8988T (cell line): ENCODE measurements at regions not wholly inside any gene's neighbourhood (a gene's known extent, or its start where the extent isn't known, plus 50 kb on each side); places are given as distances from the start of the nearest gene placed in this dataset.
"Not testable (repeated sequence)": the region's sequence is repeated elsewhere in the genome, so short reads cannot be mapped to it uniquely, and the experiment has no call there.

Source experiments
- DNase-seq: peaks from one replicate; pipeline ENCODE4 v3.0.0; 2011

DNA sequence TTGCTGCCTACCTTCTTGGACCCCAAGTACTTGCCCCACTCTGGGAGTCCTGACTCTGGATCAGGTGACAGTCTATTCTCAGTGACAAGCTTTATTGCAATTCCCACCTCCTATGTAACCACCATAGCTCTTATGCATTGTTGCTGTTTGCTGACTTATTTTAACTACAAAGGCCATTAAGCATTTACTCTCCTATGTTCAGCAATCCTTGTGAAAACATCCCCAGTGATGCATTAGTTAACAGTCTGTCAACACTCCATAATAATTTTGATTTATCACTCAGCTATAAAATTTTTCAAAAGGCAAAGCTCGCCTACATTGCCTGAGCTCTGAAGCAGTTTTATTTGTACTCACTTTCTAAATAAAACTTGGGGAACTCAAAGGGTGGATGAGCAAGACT, 871.8 kb upstream of the SORCS1 start:
- DNase-seq = no peak

DNA sequence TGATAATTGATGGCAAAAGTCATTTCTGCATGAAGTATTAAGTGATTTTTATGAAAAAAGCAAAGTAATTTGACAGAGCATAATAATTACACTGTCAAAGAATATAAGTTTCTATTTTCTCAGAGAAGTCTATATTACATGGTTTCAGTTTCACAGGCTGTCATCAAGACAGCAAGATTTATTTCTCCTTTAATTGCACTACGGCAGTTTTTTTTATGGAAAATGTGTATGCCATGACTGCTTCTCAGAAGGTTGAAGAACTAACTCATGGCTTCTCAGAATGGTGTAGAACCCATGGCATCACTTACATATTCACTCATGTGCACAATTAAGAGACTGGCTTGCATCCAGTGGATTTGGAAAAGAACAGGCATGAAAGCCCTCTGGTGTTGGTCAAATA, 870.3 kb upstream of the SORCS1 start:
- DNase-seq = no peak

DNA sequence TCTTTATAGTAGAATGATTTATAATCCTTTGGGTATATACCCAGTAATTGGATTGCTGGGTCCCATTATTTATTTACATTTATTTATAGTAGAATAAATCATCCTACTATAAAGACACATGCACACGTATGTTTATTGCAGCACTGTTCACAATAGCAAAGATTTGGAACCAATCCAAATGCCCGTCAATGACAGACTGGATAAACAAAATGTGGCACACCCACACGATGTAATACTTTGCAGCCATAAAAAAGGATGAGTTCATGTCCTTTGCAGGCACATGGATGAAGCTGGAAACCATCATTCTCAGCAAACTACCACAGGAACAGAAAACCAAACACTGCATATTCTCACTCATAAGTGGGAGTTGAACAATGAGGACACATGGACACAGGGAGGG, 869.0 kb upstream of the SORCS1 start:
- not testable (repeated sequence) for DNase-seq

GRCh38 chr10:108031505-108031904, 867.0 kb upstream of the SORCS1 start:
- no peak for DNase-seq

DNA sequence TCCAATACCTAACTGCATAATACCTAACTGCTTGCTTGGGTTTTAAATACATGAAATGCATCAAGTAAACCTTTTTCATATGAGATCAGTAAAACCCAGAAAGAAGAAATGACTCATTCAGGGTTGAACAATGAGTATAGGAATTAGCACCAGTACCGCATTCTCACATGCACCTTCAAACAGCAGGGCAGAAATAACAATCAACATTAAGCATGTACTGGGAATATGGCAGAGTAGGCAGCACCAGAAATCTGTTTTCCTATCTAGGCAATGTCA, 850.3 kb upstream of the SORCS1 start:
- DNase-seq = no peak

DNA sequence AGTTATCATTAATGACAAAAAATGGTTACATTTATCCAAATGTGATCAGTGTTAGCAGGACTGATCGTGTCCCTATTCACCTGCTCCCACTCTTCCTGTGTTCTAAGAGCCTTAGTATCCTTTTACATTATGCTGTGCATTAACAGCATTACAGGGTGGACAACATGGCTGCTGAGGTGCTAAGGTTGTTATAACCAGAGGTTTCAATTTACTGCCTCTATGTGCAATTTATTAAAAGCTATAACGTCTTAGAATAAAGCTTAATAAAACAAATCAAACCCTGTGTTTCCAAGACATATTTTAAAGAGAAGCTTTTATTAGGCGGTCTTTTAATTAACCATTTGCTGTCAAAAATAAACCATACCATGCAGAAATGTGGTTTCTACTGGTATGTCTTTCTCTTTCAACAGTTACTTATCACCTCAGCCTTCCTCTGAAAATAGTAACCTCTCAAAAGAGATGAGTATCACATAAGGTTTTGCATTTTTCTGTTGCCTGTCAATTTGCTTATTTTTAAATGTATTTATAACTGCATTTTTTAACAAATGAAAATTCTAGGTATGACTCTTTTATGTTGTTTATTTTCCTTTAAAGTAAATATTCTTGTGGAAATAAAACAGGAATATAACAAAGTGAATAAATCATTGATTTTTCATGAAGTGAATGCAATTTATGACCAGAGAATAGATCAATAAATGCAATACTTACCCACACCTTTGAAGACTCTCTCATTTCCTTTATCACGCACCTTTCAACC, 849.8 kb upstream of the SORCS1 start:
- DNase-seq = no peak

DNA sequence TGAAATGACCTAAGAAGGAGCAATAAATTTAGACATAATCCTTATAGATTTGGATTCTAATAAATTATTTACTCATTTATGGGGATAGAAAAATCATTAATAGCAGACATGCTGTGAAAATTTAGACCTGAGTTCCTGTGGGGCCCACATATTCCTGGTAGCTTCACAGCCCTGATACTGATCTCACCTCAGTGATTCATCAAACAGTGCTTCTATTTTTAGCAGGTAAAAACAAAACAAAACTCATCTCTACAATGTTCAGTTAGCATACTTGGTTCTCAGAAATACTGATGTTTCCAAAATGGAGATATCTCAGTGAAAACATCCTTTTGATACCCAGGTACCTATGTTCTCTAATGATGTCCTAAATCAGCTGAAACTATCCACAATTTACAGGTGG, 841.1 kb upstream of the SORCS1 start:
- DNase-seq = no peak

DNA sequence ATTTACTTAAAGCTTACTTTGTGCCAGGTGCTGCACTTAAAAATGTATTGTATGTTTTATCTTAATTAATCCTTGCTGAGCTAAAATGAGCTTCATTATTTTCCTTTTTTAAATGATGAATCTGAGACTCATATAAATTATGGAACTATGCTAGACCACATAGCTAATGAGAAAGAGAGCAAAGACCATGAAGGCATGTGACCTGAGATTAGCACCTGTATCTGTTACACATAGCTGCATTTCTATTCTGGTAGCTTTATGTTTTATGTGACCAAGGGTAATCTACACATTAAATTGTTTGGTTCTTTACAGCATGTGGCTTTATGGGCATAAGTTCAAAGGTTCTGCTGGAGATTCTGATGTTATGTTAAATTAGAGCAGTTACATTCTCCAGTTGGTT, 839.1 kb upstream of the SORCS1 start:
- DNase-seq = no peak

DNA sequence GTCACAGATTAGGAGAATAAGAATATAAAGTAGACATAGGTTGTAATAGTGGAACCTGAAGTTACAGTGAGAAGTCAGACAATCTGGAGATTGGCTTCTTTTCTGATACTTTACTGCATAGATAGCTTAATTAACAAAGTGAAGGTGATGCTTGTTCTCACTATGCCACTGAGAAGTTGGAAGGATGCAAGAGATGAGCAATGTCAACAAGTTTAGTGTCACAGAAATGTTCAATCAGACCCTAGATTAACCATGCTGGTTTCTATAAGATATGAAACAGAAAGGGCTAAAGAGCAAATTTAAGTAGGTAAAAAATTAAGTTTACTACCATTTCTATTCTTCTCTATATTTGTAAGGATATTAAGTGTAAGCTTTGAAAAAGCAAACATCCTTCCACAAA, 838.6 kb upstream of the SORCS1 start:
- DNase-seq = no peak

DNA sequence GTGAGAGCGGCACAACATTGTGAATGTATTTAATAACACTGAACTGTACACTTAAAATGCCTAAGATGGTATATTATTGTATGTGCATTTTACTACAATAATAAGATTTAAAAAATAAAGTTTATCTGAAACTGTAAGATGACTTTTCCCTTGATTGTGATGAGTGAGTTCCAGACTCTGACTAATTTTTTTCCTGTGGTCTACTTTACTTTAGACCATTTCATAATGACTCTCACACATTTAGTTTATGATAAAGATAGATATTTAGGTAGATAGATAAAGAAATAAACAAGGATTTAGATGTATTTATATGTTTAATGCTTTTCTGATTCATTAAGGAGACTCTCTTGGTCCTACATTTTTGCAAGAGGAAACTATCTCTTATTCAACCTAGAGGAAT, 835.9 kb upstream of the SORCS1 start:
- DNase-seq = no peak

- no peak for DNase-seq
Observed at GRCh38 chr10:107994621-107995270, 830.2 kb upstream of the SORCS1 start.

DNA sequence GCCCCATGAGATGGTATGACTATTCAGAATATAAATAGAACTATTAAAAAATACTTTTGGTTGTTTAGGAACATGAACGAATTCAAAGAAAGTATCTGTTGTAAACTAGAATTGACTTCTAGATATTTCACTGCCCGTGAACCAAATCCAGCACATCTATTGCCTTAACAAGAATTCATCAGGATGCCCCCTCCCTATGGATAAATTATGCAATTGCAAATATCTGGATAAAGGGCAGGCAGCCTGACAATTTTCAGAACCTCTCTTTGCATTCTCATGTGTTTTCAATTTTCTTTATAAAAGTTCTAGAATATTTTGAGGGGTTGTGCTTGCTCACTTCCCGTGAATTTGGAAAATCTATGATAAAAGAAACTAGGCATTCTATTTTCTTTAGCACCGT, 822.1 kb upstream of the SORCS1 start:
- no peak for DNase-seq

GRCh38 chr10:107984581-107984980, 820.1 kb upstream of the SORCS1 start:
- no peak for DNase-seq

DNA sequence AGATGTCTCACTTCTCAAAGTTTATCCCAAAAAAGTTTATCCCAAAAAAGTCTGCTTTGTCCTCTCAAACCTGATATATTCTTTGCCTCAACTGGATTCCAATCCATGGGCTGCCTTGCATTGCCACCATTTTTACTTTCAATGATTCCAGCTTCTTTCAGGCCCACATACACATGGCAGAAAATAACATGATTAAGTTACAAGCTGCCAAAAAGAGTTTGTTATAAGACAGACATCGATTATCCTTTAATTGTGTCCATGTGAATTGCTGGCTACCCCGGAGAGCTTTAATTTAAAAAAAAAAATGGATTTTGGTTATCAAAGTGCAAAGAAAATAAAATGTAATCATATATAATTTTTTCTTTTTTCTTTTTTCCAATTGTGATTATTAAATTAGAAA, 819.6 kb upstream of the SORCS1 start:
- DNase-seq = no peak

- no peak for DNase-seq
Observed at GRCh38 chr10:107978455-107978854, 813.9 kb upstream of the SORCS1 start.

- DNase-seq = no peak
Observed at GRCh38 chr10:107971973-107972372, 807.5 kb upstream of the SORCS1 start.

DNA sequence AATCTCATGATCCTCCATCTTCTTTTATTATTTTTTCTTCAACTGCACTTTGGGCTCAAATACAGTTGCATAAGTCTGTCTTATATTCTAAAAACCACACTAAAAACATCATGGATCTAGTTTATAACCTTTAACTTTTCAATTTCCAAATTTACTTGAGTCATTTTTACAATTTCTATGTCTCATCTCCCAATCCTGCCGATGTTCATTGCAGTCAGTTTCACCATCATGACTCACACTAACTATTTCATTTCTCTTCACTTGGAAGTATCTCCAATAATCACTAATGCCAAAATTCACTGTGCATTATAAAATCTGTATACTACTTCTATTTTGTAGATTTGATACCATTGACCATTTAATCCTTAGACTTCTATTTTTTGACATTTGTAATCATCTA, 806.9 kb upstream of the SORCS1 start:
- no peak for DNase-seq

DNA sequence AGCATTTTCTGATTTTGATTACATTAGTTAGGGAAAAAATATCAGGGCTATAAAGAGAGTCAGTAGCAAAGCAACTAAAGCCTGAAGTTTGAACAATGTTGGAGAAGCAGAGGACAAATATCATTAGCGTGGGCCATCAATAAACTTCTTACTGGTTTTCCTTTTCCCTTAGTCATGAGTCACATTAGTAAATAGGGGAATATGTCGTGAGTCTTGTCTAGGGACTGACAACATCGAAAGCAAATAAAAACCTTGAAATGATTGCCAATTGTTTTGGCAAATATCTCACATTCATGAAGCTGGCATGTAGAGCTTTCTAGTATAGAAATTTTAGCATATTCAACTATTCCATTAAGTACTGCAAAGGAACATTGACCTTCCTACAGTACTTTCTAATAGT, 806.0 kb upstream of the SORCS1 start:
- DNase-seq = no peak

- DNase-seq = no peak
Observed at GRCh38 chr10:107969936-107970335, 805.4 kb upstream of the SORCS1 start.

- DNase-seq = no peak
Observed at GRCh38 chr10:107966826-107967225, 802.3 kb upstream of the SORCS1 start.

DNA sequence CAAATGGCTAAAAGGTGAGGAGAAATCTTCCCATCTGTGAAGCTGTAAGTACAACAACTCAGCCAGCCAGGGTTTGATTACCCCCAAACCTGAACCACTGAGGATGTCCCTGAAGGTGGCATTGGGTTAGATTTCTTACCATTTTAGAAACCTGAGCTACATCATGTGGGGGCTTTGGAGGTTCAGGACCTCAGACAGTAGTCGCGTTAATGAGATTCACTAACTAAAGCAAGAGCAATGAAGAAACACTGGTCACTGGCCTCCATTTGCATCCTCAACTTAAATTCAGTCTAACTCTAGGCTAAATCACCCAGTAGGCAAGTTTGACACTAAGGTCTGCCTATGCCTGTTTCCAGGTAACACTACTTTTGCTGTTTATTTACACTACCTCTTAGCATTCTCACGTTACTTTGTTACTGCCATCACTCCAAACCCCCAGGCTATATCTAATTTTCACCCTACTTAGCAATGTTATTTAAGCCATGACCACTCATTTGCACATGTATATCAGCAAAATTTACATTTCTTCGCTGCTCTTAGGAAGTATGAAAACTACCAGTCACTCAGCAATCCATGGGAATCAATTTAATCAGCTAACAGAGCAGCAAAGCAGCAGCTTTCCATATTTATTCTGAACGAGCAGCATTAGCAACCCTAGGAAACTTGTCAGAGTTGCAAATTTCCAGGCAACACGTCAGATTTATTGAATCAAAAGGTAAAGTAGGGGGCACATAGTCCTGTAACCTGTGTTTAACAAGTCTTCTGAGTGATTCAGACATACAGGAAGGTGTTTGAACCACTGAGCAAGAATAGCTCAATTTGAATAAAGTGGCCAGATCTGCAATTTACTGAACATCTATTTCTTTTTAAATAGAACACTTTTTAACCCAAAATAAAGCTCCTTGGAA, 788.4 kb upstream of the SORCS1 start:
- no peak for DNase-seq

GRCh38 chr10:107950411-107951062, 786.0 kb upstream of the SORCS1 start:
- DNase-seq = not testable (repeated sequence)

GRCh38 chr10:107942826-107943225, 778.3 kb upstream of the SORCS1 start:
- no peak for DNase-seq

GRCh38 chr10:107933076-107933475, 768.6 kb upstream of the SORCS1 start:
- no peak for DNase-seq
